RWPE2 (cell line): ENCODE measurements at regions not wholly inside any gene's neighbourhood (a gene's known extent, or its start where the extent isn't known, plus 50 kb on each side); places are given as distances from the start of the nearest gene placed in this dataset.

Experiments used
- ATAC-seq: fragments of 200-7000 bp; cut with Tn5 transposase; 3 replicates; pipeline ENCODE4 v1.9.1; 2021; ENCODE audit warnings: low read depth
- DNase-seq: peaks from one replicate; pipeline ENCODE4 v3.0.0-alpha.2; 2020; ENCODE audit warnings: low spot score
- H3K27ac ChIP-seq: fragments of 450-650 bp; 2 replicates; pipeline ENCODE4 v1.5.1; 2017; ENCODE audit warnings: mild to moderate bottlenecking; ENCODE audit not compliant: poor library complexity, severe bottlenecking
- H3K27me3 ChIP-seq: fragments of 250-450 bp; sonication (Bioruptor Pico); 2 replicates; pipeline ENCODE4 v1.5.1; 2021; ENCODE audit warnings: mild to moderate bottlenecking, moderate library complexity; ENCODE audit not compliant: insufficient read depth, poor library complexity, severe bottlenecking
- H3K36me3 ChIP-seq: fragments of 250-450 bp; sonication (Bioruptor Pico); 2 replicates; pipeline ENCODE4 v1.5.1; 2020; ENCODE audit warnings: low read depth, mild to moderate bottlenecking, moderate library complexity
- H3K4me1 ChIP-seq: fragments of 250-450 bp; sonication (Bioruptor Pico); 2 replicates; pipeline ENCODE4 v1.5.1; 2021; ENCODE audit warnings: mild to moderate bottlenecking, moderate library complexity; ENCODE audit not compliant: insufficient read depth, poor library complexity, severe bottlenecking
- H3K4me3 ChIP-seq: fragments of 250-450 bp; sonication (Bioruptor Pico); 2 replicates; pipeline ENCODE4 v1.5.1; 2021; ENCODE audit warnings: mild to moderate bottlenecking, moderate library complexity; ENCODE audit not compliant: severe bottlenecking
- H3K9me3 ChIP-seq: fragments of 250-450 bp; sonication (Bioruptor Pico); 2 replicates; pipeline ENCODE4 v1.5.1; 2021; ENCODE audit warnings: mild to moderate bottlenecking, moderate library complexity; ENCODE audit not compliant: severe bottlenecking
- TF ChIP-seq, protein P1 (sequence below): fragments of 450-650 bp; IDR thresholded peaks from one replicate; pipeline ENCODE4 v1.5.1; 2017; ENCODE audit warnings: mild to moderate bottlenecking, moderate library complexity; ENCODE audit not compliant: poor library complexity, severe bottlenecking

DNA sequence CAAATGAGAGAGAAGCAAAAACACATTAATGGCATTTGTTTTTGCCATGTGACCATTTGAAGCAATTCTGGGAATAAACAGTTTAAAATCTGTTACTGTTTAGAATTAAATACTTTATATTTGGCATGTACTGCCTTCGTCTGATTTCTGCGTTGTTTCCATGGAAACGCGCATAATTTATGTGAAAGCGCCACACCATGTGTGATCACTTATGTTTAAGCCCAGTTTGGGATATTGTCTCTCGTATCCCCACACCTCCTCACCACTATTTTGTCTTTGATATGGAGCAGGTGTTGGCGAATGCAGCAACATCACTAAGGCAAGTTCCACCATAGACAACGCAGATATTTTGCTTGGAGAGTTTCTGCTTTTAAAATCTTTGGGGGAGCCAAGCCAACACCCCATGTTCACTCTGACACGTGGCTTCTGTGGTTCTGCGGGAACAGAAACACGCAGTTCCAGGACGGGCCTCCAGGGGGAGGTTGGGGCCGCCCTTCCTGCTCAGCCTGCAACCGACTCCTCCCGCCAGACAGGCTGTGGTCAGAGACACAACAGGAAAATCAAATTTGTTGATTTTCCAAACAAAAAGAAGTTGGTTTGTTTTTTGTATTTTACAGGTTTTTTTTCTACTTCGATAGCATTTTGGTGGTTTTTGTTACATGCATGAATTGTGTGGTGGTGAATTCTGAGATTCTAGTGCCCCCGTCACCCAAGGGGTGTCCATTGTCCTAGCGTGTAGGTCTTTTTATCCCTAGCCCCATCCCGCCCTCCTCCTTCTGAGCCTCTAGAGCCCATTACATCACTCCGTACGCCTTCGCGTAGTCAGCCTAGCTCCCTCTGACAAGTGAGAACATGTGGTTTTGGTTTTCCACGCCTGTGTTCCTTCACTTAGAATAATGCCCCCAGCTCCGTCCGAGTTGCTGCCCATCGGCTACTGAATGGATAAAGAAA lies 101.9 kb upstream of the SFSWAP start:
- no peaks in the 10 kb centered on the region for H3K36me3 ChIP-seq
- H3K4me3 ChIP-seq: no peak overlapping the region
- no peaks in the 10 kb centered on the region for H3K4me1 ChIP-seq
- no peaks in the 10 kb centered on the region for H3K9me3 ChIP-seq
- H3K27ac ChIP-seq: no peak overlapping the region
- ATAC-seq (peak; percentile 73), DNase-seq (no peak)
- TF ChIP-seq, protein P1, sequence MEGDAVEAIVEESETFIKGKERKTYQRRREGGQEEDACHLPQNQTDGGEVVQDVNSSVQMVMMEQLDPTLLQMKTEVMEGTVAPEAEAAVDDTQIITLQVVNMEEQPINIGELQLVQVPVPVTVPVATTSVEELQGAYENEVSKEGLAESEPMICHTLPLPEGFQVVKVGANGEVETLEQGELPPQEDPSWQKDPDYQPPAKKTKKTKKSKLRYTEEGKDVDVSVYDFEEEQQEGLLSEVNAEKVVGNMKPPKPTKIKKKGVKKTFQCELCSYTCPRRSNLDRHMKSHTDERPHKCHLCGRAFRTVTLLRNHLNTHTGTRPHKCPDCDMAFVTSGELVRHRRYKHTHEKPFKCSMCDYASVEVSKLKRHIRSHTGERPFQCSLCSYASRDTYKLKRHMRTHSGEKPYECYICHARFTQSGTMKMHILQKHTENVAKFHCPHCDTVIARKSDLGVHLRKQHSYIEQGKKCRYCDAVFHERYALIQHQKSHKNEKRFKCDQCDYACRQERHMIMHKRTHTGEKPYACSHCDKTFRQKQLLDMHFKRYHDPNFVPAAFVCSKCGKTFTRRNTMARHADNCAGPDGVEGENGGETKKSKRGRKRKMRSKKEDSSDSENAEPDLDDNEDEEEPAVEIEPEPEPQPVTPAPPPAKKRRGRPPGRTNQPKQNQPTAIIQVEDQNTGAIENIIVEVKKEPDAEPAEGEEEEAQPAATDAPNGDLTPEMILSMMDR: peak; percentile 76
- H3K27me3 ChIP-seq: no peaks in the 10 kb centered on the region

DNA sequence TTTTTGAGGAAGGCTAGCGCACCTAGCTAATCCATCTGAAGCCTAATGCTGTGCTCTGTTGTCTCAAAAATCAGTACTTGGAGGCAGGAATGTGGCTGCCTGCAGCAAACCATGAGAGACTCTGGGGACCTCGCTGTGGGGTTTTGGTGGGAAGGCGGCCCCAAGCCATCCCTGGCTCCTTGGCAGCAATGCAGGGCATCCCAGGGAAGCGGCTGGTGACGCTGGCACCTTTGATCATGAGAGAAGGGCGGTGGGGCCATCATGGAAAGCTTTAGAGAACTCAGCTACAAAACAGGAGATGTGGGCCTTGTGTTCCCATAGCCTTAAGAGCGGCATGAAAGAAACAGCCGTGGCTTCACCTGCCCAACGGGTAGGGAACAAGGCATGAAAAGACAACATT lies 101.1 kb upstream of the SFSWAP start:
- ATAC-seq (no peak), DNase-seq (no peak)
- no peaks in the 10 kb centered on the region for H3K9me3 ChIP-seq
- TF ChIP-seq, protein P1: no peak
- H3K4me3 ChIP-seq: no peak overlapping the region
- no peaks in the 10 kb centered on the region for H3K36me3 ChIP-seq
- no peaks in the 10 kb centered on the region for H3K4me1 ChIP-seq
- H3K27me3 ChIP-seq: no peaks in the 10 kb centered on the region
- H3K27ac ChIP-seq: no peak overlapping the region

DNA sequence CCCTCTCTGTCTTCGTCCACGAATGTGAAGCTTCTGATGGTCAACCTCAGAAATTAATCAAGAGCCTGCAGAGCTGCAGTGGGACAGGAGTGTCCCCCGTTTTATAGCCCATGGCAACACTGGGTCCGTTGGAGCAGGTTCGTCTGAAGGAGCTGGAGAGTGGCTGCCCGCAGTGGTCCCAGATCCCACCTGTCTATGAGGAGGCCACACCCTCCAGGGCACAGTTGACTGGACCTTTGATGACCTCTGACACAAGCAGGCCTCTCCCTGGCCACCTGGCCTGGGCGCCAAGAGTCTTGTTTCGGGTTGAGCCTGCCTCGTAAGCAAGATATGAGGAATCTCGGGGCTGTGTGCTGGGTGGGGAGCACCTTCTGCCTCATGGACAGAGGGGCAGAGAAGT lies 100.7 kb upstream of the SFSWAP start:
- TF ChIP-seq, protein P1: no peak
- no peaks in the 10 kb centered on the region for H3K27me3 ChIP-seq
- H3K9me3 ChIP-seq: no peaks in the 10 kb centered on the region
- no peak overlapping the region for H3K4me3 ChIP-seq
- H3K4me1 ChIP-seq: no peaks in the 10 kb centered on the region
- DNase-seq (no peak), ATAC-seq (no peak)
- no peaks in the 10 kb centered on the region for H3K36me3 ChIP-seq
- H3K27ac ChIP-seq: no peak overlapping the region

DNA sequence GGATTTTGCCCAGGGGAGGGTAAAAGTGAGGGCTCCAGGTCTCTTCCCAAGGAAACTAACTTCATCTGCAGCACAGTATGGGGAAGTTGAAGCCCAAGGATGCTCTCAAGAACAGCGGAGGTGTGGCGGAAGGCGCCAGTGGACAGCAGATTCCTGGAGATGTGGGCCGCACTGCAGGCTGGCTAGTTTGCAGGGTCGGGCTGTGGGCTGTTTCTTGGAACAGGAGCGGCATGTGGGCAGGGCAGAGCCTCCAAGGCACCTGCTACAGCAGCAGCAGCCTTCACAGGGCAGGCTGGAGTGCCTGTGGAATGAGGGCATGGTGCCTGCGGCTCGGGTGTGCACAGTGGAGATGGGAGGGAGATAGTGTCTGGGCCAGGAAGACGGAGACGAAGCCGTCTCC lies 100.0 kb upstream of the SFSWAP start:
- Histone ChIP-seq H3K27ac (no peak overlapping the region), H3K4me1 (no peaks in the 10 kb centered on the region), H3K36me3 (no peaks in the 10 kb centered on the region), H3K9me3 (no peaks in the 10 kb centered on the region), H3K4me3 (no peak overlapping the region), H3K27me3 (no peaks in the 10 kb centered on the region)
- DNase-seq (no peak), ATAC-seq (no peak)
- TF ChIP-seq, protein P1: no peak
